MCF 10A (cell line): ENCODE measurements at regions not wholly inside any gene's neighbourhood (a gene's known extent, or its start where the extent isn't known, plus 50 kb on each side); places are given as distances from the start of the nearest gene placed in this dataset.

Experiments
- BruUV-seq: library from RNA; stranded (reverse); fragments of 400-500 nt; replicated peaks from 2 replicates; lab custom pipeline; 2021; lab: Mats Ljungman, UMichigan
- CTCF ChIA-PET: fragments of 300-600 bp; sonication (Branson Sonifier 250); formaldehyde crosslinking; extraction: SDS; loops from one replicate; lab custom pipeline; 2021; ENCODE audit warnings: antibody characterized with exemption, inconsistent platforms; lab: Yijun Ruan, JAX
- POLR2A ChIA-PET: fragments of 300-600, 350-650 bp; sonication (Branson Sonifier 250); formaldehyde crosslinking; extraction: SDS; loops from one replicate; lab custom pipeline; 2020; ENCODE audit warnings: antibody characterized with exemption, inconsistent platforms; lab: Yijun Ruan, JAX
- DNase-seq: peaks from one replicate; pipeline ENCODE4 v3.0.0-alpha.2; 2018; ENCODE audit not compliant: unreplicated experiment
- H3K27ac Mint-ChIP-seq: one replicate; pipeline ENCODE4 v1.8.0; 2022; ENCODE audit warnings: mild to moderate bottlenecking, low read depth, mixed read lengths; ENCODE audit not compliant: unreplicated experiment
- H3K27me3 Mint-ChIP-seq: one replicate; pipeline ENCODE4 v1.8.0; 2022; ENCODE audit warnings: mixed read lengths; ENCODE audit not compliant: insufficient read depth, unreplicated experiment
- H3K36me3 Mint-ChIP-seq: one replicate; pipeline ENCODE4 v1.8.0; 2022; ENCODE audit warnings: mild to moderate bottlenecking, moderate library complexity, mixed read lengths; ENCODE audit not compliant: insufficient read depth, unreplicated experiment
- H3K4me1 Mint-ChIP-seq: one replicate; pipeline ENCODE4 v1.8.0; 2022; ENCODE audit warnings: mixed read lengths; ENCODE audit not compliant: insufficient read depth, unreplicated experiment
- H3K4me3 Mint-ChIP-seq: one replicate; pipeline ENCODE4 v1.8.0; 2022; ENCODE audit warnings: mild to moderate bottlenecking, moderate library complexity, mixed read lengths; ENCODE audit not compliant: unreplicated experiment
- H3K9me3 Mint-ChIP-seq: one replicate; pipeline ENCODE4 v1.8.0; 2022; ENCODE audit warnings: mixed read lengths; ENCODE audit not compliant: unreplicated experiment
- intact Hi-C: fragments of 100-400 bp; cut with micrococcal nuclease; formaldehyde crosslinking; loops from 2 replicates; pipeline ENCODE4 v1.14.1; 2022
- TF ChIP-seq, protein P1 (sequence below): fragments of 200-600 bp; IDR thresholded peaks from one replicate; pipeline ENCODE4 v1.8.0; 2022; ENCODE audit warnings: antibody characterized with exemption, mild to moderate bottlenecking; ENCODE audit not compliant: unreplicated experiment

DNA sequence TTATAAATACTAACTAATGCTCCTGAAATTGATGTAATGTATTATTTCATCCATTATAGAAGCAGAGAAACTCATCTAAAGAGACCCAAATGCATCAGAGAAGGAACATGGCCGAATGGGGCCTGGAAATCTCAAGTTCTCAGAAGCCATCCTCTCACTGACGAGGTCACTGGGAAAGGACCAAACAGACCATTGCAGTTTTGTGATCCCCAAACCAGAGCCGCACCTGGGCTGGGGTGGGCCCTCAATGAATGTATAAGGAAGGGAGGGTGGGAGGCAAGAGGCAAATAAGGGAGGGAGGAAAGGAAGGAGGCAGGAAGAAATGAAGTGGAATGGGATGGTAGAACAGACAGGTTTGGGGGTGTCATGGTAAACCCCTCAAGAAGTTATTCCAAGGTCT is 245.3 kb upstream of the ID2 start:
- Mint-ChIP-seq H3K27ac (no peak overlapping the region), H3K4me3 (no peak overlapping the region), H3K9me3 (peaks cover 14% of the 10 kb centered on the region), H3K36me3 (no peaks in the 10 kb centered on the region), H3K27me3 (no peaks in the 10 kb centered on the region), H3K4me1 (no peaks in the 10 kb centered on the region)
- no peak for DNase-seq
- intact Hi-C loops = no loop called here
- TF ChIP-seq, protein P1, sequence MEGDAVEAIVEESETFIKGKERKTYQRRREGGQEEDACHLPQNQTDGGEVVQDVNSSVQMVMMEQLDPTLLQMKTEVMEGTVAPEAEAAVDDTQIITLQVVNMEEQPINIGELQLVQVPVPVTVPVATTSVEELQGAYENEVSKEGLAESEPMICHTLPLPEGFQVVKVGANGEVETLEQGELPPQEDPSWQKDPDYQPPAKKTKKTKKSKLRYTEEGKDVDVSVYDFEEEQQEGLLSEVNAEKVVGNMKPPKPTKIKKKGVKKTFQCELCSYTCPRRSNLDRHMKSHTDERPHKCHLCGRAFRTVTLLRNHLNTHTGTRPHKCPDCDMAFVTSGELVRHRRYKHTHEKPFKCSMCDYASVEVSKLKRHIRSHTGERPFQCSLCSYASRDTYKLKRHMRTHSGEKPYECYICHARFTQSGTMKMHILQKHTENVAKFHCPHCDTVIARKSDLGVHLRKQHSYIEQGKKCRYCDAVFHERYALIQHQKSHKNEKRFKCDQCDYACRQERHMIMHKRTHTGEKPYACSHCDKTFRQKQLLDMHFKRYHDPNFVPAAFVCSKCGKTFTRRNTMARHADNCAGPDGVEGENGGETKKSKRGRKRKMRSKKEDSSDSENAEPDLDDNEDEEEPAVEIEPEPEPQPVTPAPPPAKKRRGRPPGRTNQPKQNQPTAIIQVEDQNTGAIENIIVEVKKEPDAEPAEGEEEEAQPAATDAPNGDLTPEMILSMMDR = no peak
- BruUV-seq = no TSS peak
- ChIA-PET CTCF (no interaction called here), POLR2A (interaction anchor here (0.6 kb wide), 1 partner anchor 47 kb away, joined by 3 read pairs; no protein-coding TSS in a partner anchor)

DNA sequence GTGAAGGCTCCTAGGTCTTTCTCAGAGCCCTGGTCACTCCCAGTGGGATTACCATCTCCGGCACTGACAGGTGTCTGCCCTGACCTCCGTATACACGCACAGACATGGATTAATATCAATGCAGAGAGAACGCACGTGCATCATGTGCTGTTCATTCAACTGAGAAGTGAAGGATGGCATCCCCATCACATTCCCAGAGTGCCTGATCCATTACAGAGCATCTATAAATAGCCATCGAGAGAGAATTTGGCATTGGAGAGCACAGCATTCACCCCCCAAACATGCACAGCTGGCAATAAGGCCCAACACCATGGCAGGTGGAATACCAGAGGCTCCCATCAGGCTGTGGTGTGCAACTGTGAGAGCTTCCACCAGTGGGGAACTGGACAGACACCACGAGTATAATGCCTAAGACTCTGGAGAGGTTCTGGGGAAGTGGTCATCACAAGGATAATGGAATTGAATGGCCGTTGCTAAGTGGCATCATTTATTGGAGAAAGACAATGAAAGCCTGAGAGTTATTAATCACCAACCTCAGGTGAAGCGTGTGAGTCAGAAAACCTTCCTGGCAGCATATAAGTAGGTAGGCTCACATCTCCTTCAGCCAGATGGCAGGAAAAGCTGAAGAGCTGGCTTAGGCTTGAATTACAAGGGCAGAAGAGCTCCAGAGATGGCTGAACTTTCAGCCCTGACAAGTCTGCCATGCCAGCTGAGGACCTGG is 244.5 kb upstream of the ID2 start:
- intact Hi-C loops = no loop called here
- no TSS peak for BruUV-seq
- Mint-ChIP-seq H3K27me3 (no peaks in the 10 kb centered on the region), H3K27ac (no peak overlapping the region), H3K9me3 (peaks cover 16% of the 10 kb centered on the region), H3K36me3 (no peaks in the 10 kb centered on the region), H3K4me1 (no peaks in the 10 kb centered on the region), H3K4me3 (no peak overlapping the region)
- DNase-seq = peak; percentile 31
- TF ChIP-seq, protein P1 = no peak
- CTCF ChIA-PET = no interaction called here
- POLR2A ChIA-PET = no interaction called here

DNA sequence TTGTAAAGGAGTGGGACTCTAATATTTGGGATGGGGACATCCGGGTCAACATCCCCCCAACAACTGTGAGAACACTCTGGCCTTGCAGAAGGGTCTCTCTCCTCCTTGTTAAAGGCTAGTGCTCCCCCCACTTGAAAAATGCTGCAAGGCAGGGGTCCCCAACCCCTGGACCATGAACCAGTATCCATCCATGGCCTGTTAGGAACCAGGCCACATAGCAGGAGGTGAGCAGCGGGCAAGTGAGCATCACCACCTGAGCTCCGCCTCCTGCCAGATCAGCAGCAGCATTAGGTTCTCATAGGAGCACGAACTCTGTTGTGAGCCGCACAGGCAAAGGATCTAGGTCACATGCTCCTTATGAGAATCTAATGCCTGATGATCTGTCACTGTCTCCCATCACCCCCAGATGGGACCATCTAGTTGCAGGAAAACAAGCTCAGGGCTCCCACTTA is 243.9 kb upstream of the ID2 start:
- TF ChIP-seq, protein P1 = no peak
- Mint-ChIP-seq H3K4me3 (no peak overlapping the region), H3K4me1 (no peaks in the 10 kb centered on the region), H3K27ac (no peak overlapping the region), H3K9me3 (peaks cover 16% of the 10 kb centered on the region), H3K36me3 (no peaks in the 10 kb centered on the region), H3K27me3 (no peaks in the 10 kb centered on the region)
- POLR2A ChIA-PET = no interaction called here
- BruUV-seq = no TSS peak
- intact Hi-C loops = no loop called here
- no peak for DNase-seq
- CTCF ChIA-PET = no interaction called here

DNA sequence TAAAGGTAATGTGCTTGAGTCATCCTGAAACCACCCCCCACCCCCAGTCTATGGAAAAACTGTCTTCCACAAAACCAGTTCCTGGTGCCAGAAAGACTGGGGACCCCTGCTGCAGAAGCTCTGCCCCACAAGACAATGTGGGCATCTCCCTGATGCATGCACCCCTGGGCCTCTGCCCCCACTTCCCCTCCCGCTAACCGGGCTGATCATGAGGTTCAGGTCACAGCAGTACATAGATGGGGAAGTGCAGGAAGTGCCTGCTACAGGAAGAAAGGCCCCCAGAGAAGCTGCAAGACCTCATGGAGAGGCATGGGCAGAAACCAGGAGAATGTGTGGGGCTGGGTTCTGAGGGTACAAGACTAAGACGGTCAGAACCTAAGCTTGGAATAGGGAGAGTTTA is 243.4 kb upstream of the ID2 start:
- no peak overlapping the region for H3K27ac Mint-ChIP-seq
- H3K4me3 Mint-ChIP-seq = no peak overlapping the region
- ChIA-PET POLR2A (no interaction called here), CTCF (interaction anchor here (1.0 kb wide), 1 partner anchor 17 kb away, joined by 5 read pairs; no protein-coding TSS in a partner anchor)
- H3K27me3 Mint-ChIP-seq = no peaks in the 10 kb centered on the region
- intact Hi-C loops = no loop called here
- H3K9me3 Mint-ChIP-seq = peaks cover 16% of the 10 kb centered on the region
- no peaks in the 10 kb centered on the region for H3K36me3 Mint-ChIP-seq
- no peak for DNase-seq
- TF ChIP-seq, protein P1 = no peak
- BruUV-seq = no TSS peak
- no peaks in the 10 kb centered on the region for H3K4me1 Mint-ChIP-seq
